HuH-7.5 (cell line): ENCODE measurements at regions not wholly inside any gene's neighbourhood (a gene's known extent, or its start where the extent isn't known, plus 50 kb on each side); places are given as distances from the start of the nearest gene placed in this dataset.
"Not testable (repeated sequence)": the region's sequence is repeated elsewhere in the genome, so short reads cannot be mapped to it uniquely, and the experiment has no call there.

Source experiments
- DNase-seq: peaks from one replicate; pipeline ENCODE4 v3.0.0; 2011; ENCODE audit warnings: low spot score

DNA sequence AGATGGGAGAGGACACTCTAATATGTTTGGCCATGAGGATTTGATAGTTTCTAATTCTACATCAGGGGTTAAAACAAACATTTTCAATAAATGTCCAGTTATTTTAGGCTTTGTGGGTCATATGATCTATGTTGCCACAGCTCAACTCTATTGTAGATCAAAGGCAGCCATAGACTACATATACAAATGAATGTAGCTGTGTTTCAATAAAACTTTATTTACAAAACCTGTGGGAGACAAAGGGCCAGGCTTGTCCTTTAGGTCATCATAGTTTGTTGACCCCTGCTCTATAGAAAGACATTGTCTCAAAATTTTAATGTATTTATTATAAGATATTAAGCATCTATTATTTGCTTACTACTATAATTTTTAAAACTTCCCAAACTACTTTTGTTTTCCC lies 325.4 kb upstream of the MEF2C start:
- no peak for DNase-seq

DNA sequence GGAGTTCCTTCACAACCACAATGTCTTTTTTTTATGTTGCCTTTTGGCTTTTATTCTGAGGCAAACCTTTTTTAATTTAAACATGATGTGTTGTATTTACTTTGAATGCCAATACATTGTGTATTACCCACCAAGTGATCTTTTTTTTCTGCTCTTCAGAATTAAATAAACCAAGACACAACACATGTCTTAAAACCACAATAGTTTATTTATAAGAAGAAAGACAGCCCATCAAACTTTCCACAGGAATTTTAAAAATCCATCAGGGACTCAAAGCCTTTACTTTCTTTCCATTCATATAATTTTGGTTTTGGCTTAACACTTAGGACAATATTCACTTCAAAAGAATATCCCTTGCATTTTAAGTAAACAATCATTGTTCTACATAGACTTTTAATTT lies 321.8 kb upstream of the MEF2C start:
- DNase-seq = no peak

DNA sequence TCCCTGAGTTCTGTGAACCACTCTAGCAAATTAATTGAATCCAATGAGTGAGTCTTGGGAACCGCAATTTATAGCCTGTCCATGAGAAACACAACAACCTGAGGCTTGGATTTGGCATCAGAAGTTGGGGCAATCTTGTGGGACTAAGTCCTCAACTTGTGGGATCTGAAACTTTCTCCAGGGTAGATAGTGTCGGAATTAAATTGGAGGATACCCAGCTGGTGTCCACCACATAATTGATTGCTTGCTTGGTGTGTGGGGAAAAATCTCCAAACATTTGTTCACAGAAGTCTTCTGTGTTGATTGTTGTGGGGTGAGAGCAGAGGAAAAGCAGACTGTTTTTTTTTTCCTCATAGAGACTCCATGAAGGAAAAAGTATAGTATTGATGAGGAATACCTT lies 320.6 kb upstream of the MEF2C start:
- DNase-seq = no peak

DNA sequence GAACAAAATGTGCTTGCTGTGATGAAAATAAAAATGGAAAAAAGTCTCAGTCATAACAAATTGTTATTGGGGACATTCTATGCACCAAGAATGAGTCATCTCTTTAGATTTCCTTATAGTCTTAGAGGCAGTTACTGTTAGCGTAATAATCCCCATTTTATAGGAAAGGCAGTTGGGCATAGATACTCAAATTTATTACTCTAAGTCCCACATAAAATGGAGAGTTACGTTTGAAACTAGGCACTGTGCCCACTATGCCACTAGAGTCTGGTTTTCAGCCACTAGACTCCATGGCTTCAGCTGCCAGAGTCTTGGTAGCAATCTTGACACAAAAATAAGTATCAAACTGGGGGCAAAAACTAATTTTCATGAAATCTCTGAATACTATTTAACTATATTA lies 317.9 kb upstream of the MEF2C start:
- DNase-seq = no peak

DNA sequence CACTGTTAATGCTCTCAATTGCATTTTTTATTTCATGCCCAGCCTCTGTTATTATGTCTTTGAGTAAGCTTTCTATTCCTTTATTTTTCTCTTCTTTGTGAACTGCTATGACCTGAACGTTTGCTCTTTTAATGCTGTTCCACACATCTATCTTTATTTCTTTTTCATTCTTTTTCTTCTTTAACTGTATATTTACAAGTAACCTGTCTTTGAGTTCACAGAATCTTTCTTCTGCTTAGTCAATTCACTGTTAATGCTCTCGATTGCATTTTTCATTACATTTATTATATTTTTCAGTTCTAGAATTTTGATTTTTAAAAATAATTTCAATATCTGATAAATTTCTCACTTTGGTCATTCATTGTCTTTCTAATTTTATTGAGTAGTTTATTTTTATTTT lies 316.3 kb upstream of the MEF2C start:
- DNase-seq = no peak

DNA sequence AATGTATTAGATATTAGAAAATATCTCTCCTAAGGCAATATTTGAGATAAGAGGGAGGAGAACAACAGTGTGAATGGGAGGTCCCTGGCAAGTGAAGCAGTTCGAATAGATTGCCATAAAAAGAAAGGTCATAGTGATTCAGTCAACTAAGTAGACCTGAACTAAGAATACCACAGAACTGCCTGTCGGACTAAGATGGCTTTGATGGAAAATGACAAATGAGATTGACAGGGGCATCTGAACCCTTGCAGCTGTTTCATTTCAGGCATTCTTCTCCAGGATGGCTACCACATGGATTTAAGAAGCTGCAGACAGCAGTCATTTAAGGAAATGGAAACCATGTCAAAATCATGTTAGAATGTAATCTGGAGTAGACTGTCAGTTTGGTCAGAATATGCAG lies 308.4 kb upstream of the MEF2C start:
- DNase-seq = no peak

DNA sequence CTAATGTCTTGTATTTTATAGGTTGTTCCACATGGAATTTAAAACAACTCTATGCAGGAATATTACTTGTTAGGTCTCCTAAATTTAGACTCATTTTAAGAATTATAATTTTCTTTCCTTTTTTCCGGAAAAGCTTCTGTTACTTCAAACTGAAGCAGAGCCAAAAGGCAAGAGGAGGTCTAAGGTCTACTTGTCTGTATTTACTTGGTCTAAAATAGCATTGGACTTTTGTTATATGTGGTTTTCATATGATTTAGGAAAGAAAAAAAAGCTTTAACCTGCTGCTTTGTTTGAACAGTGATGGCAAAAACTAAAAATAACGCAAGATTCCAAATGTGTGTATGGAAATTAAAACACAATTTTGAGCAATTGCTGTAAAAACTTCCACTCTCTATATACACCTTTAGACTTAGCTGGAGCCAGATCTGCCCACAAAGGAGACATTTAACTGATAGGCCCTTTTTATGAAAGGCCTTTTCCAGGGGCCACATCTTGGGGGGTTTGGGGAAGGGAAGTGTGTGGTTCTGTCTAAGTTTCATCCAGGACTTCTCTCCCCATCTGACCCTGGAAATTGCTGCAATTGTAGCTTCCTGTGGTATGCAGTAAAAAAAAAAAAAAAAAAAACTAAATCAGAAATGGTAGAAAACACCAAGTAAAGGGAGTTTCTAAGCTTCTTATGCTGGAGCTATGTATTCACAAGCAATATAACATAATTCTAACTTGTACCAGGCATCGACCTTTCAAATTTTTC lies 307.7 kb upstream of the MEF2C start:
- no peak for DNase-seq

DNA sequence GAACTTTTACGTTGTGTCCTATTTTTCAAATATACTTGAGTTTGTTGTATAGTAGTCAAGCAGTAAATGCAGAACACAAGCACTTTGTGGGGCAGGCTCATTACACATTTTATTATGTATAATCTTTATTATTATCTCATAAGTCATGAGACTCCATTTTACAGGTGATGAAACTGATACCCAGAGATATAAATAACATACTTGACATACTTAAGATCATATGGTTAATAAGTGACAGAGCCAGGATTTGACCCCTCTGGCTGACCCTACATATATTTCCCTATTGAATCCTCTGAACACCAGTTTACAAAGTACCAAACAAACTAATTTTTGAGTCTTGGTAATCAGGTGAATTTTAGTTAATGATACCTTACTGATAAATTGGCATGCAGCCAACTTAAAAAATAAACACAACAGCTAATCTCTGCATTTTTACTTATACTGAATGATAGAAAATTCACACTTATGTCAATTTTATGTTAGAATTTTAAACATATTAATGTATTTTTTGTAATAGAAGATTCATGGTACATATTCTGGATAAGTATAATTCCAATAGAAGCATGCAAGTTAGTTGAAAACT lies 305.0 kb upstream of the MEF2C start:
- DNase-seq = no peak

DNA sequence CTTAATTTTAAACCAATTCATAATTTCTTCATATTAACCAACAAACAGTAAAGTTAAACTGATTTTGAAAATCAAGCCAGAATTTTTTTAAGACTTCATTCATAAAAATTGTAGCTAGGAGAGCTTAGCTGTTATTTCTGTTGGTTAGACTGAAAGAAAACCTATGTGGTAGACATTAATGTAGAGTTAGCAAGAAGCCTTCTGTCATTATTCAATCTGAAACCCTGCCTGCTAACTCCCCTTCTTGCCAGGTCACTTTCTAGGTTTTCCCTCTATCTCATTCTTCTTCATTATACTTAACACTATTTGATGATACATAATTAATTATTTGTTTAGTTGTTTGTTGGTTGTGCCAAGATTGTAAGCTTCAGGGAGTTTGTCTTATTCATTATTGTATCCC lies 304.3 kb upstream of the MEF2C start:
- DNase-seq = no peak

DNA sequence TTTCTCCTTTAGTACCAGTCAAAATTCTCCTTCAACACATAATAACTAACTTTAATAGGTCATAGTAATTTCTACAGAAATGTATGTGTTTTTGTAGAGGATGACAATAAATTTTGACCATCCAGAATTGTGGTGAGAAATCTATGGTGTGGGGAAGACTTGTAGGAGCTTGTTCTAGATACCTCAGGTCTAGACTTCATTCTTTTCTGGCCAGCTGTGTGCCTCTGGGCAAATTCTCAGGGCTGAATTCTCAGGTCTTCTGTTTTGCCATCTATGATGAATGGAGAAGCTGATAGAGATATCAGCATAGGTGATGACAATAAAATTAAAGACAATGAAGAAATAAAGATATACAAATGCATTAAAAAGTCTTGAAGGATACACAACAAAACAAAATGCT lies 298.6 kb upstream of the MEF2C start:
- no peak for DNase-seq

DNA sequence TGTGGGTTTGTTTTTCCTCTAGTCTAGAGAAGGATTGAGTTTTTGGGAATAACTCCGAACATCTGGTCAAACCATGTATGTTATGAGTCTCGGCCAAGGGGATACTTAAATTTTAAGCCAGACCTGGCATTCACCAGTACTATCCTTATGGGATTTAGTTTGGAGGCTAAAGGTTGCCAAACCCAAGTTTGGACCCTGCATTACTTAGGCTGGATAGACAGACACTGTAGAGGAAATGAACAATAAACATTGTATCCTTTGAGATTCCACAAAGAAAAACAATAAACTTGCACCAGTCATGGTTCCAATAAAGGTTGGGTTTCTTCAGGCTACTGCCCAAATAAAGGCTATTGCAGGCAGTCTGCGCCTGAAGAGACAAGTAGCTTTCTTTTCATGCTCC lies 296.7 kb upstream of the MEF2C start:
- DNase-seq = no peak

DNA sequence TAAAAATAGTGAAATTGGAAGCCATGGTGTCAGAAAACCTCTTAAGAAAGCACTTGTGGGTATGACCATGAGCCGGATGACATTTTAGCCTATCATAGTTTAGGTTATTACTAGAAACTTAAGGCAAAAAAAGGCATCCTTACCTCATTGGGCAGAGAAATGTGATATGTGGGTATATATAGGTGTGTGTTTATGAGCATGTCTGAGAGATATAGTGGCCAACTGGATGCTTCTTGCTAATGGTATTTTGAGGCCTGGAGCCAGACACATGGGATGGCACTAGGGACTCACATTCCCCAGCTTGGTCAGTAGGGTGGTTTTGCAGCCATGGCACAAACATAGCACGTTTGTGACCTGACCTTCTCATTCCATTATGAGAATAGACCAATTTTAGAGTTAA lies 295.6 kb upstream of the MEF2C start:
- no peak for DNase-seq

DNA sequence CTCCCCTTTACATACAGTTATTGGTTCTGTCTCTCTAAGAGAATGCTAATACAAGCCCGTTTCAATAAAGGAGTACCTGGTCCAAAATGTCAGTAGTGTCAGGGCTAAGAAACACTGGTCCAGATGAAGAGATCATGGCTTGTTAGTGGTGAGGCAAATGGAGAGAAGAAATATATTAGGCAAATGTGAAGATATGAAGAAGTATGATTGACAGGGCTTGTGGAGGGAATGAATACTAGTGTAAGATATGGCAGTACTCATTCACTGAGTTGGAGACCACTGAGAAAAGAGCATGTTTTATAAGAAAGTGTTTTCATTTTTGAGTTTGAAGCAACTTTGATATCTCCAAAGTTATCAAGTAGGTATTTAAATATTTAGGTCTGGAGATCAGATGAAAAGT lies 290.5 kb upstream of the MEF2C start:
- no peak for DNase-seq

DNA sequence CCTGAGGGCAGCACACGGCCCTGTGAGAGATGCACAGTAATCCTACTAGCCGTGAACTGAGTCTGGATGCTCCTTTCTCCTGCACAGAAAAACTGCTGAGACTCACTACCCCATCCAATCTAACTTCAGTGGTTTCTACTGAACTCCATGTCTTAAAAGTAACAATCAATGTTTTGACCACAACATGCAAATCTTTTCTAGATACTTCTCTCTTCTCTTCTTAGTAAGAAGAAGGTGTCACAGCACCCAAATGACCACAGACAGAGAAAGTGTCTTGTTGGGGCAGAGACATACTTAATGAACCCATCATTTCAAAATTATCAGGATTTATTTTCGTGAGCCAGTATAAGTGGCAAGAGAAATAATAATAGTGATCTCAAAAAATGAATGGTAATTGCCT lies 285.8 kb upstream of the MEF2C start:
- no peak for DNase-seq

DNA sequence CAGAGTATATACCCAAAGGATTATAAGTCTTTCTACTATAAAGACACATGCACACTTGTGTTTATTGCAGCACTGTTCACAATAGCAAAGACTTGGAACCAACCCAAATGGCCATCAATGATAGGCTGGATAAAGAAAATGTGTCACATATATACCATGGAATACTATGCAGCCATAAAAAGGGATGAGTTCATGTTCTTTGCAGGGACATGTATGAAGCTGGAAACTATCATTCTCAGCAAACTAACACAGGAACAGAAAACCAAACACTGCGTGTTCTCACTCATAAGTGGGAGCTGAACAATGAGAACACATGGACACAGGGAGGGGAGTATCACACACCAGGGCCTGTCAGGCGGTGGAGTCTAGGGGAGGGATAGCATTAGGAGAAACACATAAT lies 281.7 kb upstream of the MEF2C start:
- not testable (repeated sequence) for DNase-seq

DNA sequence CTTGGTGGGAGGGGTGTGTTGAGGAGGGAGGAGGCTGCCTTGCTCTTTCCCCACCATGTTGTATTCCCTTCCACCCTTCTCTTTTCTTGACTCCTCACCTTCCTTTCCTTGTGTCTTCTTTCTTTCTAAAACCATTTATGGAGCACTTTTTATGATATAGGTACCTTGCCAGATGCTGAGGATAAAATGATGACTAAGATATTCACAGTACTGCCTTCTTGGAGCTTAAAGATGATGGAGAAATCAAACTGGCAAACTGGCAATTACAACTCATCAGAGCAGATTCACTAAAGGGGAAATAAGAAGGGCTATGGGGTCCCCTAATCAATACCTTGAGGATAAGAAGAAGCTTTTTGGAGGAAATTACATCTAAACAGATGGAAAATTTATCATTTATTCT lies 273.2 kb upstream of the MEF2C start:
- no peak for DNase-seq

DNA sequence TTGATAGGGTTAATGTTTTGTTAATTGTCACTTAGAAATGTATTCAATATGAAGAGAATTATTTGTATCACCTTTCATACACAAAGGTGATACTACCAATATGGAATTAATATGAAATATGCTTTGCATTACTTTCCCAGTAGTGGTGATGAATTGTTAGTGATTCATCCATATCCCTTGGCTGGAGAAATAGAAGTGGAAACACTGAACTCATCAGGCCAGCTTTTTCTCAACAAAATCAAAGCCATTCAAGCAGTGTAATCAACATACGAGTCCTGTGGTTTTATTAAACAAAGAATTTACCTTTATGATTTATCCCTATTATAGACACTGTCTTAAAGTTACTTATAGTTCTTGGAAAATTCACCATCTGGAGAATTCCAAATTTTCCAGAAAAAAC lies 264.0 kb upstream of the MEF2C start:
- DNase-seq = no peak

DNA sequence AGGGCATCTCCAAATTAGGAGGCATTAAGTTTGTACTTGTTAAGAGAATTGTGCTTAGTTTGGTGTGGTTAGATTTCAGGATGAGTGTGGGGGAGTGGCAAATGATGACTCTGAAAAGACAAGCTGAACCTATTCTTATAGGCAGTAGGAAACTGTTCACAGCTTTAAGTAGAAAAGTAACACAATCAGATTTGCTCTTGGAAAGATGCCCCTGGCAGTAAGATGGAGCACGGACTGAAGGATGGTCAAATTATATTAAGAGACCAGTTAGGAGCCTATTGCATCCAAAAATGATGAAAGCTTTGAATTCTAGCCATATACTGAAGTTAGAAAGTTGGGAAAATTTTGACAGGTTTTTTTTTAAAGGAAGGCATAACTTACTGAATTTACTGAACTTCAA lies 254.2 kb upstream of the MEF2C start:
- no peak for DNase-seq

DNA sequence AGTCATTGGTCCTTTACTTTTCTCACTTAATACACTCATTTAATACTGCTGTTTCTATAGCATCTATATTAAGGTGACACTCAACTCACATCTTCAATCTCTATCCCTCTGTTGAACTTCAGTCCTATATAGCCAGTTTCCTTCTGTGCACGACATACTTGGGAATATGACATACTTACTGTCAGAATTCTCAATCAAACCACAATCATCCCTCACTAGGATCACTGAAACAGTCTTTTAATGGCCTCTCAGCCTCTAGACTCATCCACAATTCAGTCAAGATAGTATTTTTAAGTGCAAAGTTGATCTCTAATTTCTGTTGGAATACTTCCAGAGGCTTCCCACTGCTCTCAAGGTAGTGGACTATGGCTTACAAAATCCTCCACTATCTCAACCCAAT lies 251.0 kb upstream of the MEF2C start:
- DNase-seq = no peak

DNA sequence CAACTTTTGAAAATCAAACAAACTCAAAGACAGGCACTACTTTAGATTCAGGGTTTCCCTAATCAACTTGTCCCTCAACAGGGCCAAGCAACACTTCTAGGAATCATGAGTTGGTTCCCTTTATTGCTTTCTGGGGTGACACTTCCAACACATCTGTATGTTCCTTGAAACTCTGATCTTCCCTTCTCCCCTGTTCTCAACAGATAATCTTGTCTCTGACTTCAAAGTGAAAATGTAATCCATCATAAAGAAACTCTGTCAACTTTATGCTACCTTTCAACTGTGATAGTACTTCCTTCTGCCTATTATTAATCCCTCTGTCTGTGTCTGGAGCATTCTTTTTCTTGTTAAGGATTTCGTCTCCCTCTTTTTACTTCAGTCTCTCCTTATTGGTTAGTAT lies 250.1 kb upstream of the MEF2C start:
- no peak for DNase-seq

DNA sequence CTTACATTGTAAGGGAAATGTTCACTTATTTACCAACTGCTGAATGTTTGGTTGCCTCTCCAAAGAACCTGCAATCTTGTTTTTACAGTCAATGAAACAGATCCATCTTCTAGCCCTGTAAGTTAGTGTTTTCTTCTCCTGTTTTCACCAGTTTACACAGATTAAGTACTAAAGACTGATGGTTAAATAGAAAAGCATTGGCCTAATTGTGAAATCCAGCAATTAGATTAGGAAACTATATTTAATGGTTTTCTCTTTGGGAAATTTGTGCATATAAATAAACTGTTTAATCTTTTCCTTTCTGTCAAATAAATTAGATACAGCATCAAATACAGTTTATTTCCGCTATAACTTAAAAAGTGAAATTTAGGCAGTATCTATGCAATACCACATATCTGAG lies 247.9 kb upstream of the MEF2C start:
- no peak for DNase-seq

DNA sequence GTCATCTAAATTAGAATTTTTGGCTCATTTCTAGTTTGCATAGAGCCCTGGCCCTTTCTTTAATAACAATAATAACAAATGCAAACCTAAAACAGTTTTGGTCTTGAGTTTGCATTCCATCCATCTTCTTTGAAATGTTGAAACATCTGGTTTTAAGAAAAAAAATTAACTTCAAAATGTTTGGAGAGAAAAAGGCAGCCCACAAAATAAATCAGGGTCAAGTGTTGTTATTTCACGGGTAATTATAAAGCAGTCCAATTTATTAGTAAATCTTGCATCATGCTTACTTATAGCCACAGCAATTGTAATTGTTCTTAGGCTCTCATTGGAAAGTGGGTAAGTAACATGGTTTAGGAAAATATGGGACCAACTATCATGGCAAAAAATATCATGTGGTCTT lies 247.0 kb upstream of the MEF2C start:
- DNase-seq = no peak

DNA sequence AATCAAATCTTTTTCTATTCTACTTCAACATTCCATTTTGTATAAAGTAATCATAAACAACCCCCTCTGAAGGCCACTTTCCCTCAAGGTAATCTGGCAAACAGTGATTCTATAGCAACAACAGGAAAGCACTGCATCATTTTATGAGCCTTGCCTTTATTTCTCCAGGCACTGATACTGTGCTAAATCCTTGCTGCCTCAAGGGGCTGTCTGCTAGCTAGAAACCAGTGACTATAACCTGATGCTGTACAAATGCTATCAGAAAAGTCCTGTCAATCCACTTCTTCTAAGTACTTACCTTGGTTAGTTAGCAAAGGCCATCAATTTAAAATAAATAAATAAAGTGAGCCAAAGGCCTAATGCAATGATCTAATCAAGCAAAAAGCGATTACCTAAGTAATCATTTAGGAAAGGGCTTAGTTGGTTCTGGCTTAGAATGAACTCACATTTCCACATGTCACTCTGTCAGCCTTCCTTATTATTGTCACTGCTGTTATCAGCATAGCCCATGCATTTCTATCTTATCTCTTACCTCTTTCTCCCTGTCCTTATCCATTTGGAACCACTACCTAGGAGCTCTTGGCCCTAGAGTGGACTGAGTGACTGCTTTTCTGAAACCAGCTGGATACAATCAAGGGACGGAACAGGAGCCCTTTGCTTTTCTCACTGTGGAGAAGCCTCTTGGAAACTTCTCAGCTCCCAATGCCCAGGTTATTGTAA lies 246.1 kb upstream of the MEF2C start:
- no peak for DNase-seq

DNA sequence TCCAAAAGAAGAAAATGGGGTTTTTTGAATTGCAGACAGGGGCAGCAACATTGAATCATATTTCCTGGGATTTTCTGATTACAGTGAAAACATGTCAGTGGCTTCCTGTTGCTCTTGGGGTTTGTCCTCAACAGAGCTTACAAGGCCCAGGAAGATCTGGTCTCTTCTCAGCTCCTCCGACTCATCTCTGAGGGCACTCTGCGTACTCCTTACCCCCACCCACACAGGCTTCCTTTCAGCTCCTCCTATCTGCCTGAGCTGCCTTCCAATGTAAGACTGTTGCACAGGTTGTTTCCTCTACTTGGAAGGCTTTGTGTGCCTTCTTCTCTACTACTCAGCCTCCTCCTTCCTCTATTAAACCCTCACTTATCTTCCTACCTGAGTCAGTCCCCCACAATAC lies 245.1 kb upstream of the MEF2C start:
- DNase-seq = no peak
